OCI-LY7 (cell line): ENCODE measurements at regions not wholly inside any gene's neighbourhood (a gene's known extent, or its start where the extent isn't known, plus 50 kb on each side); places are given as distances from the start of the nearest gene placed in this dataset.

Source experiments
- BruUV-seq: library from RNA; stranded (reverse); fragments of 400-500 nt; replicated peaks from 2 replicates; lab custom pipeline; 2021; lab: Mats Ljungman, UMichigan
- CTCF ChIA-PET: fragments of 300-600 bp; sonication (Branson Sonifier 250); formaldehyde crosslinking; loops from one replicate; lab custom pipeline; 2022; ENCODE audit warnings: antibody characterized with exemption; ENCODE audit not compliant: unreplicated experiment; lab: Charles Lee
- POLR2A ChIA-PET: fragments of 300-600 bp; sonication (Branson Sonifier 250); formaldehyde crosslinking; loops from one replicate; lab custom pipeline; 2022; ENCODE audit warnings: antibody characterized with exemption; lab: Charles Lee
- DNase-seq: peaks from one replicate; pipeline ENCODE4 v3.0.0-alpha.2; 2015; ENCODE audit warnings: low spot score
- H2AFZ ChIP-seq: fragments of 200-600 bp; sonication (generic), shearing (Covaris generic); 2 replicates; pipeline ENCODE4 v1.6.1; 2014; ENCODE audit warnings: mild to moderate bottlenecking, antibody characterized with exemption, low read length, moderate library complexity
- H3K27ac ChIP-seq: fragments of 200-600 bp; sonication (generic); 2 replicates; pipeline ENCODE4 v1.5.1; 2014; ENCODE audit warnings: mixed run types, low read depth, mild to moderate bottlenecking, moderate library complexity, low read length, inconsistent platforms; ENCODE audit not compliant: poor library complexity, severe bottlenecking
- H3K36me3 ChIP-seq: fragments of 200-600 bp; sonication (generic); 2 replicates; pipeline ENCODE4 v1.6.1; 2014; ENCODE audit warnings: mild to moderate bottlenecking, antibody characterized with exemption, low read length, moderate library complexity, mixed read lengths; ENCODE audit not compliant: insufficient read depth
- H3K4me1 ChIP-seq: fragments of 200-600 bp; sonication (generic); 2 replicates; pipeline ENCODE4 v1.5.1; 2014; ENCODE audit warnings: mild to moderate bottlenecking, low read length; ENCODE audit not compliant: insufficient read depth, poor library complexity, severe bottlenecking
- H3K4me2 ChIP-seq: fragments of 200-600 bp; sonication (generic); 2 replicates; pipeline ENCODE4 v1.6.1; 2014; ENCODE audit warnings: mild to moderate bottlenecking, low read length
- H3K4me3 ChIP-seq: fragments of 200-600 bp; sonication (generic); 2 replicates; pipeline ENCODE4 v1.5.1; 2014; ENCODE audit warnings: mild to moderate bottlenecking, low read depth, low read length; ENCODE audit not compliant: poor library complexity, severe bottlenecking
- H3K79me2 ChIP-seq: fragments of 200-600 bp; sonication (generic); 2 replicates; pipeline ENCODE4 v1.6.1; 2016; ENCODE audit warnings: low read depth, mild to moderate bottlenecking, low read length, moderate library complexity, mixed read lengths; ENCODE audit not compliant: insufficient read depth
- H3K9me2 ChIP-seq: fragments of 200-600 bp; sonication (generic); 2 replicates; pipeline ENCODE4 v1.6.1; 2016; ENCODE audit warnings: mild to moderate bottlenecking, low read length, mixed read lengths; ENCODE audit not compliant: insufficient read depth
- H3K9me3 ChIP-seq: fragments of 200-600 bp; sonication (generic); 2 replicates; pipeline ENCODE4 v1.6.1; 2014; ENCODE audit warnings: mild to moderate bottlenecking, mixed run types, low read length, mixed read lengths
- H4K20me1 ChIP-seq: fragments of 200-600 bp; sonication (generic); 2 replicates; pipeline ENCODE4 v1.6.1; 2014; ENCODE audit warnings: mild to moderate bottlenecking, antibody characterized with exemption, low read length, moderate library complexity, mixed read lengths; ENCODE audit not compliant: insufficient read depth
- EZH2phosphoT487 ChIP-seq: fragments of 200-600 bp; sonication (generic); IDR thresholded peaks from 2 replicates; pipeline ENCODE4 v1.6.1; 2018; ENCODE audit warnings: low read depth, borderline replicate concordance, mild to moderate bottlenecking, mixed run types, antibody characterized with exemption, low read length, moderate library complexity, mixed read lengths
- intact Hi-C: fragments of 100-400 bp; cut with micrococcal nuclease; formaldehyde crosslinking; loops from one replicate; pipeline ENCODE4 v1.10.0; 2022; ENCODE audit not compliant: unreplicated experiment
- TF ChIP-seq, protein P1 (sequence below): fragments of 200-600 bp; sonication (generic); conservative IDR thresholded peaks from 2 replicates; pipeline ENCODE4 v1.5.1; 2014; ENCODE audit warnings: mild to moderate bottlenecking, antibody characterized with exemption, low read length, moderate library complexity, mixed read lengths

GRCh38 chr5:58107704-58108103, 352.2 kb downstream of the PLK2 start:
- BruUV-seq, result no TSS peak
- Histone ChIP-seq H3K79me2 (no peaks in the 10 kb centered on the region), H2AFZ (no peak overlapping the region), H3K9me2 (no peaks in the 10 kb centered on the region), H4K20me1 (no peaks in the 10 kb centered on the region), H3K9me3 (no peaks in the 10 kb centered on the region), H3K4me3 (no peak overlapping the region), H3K4me2 (no peak overlapping the region), H3K4me1 (no peaks in the 10 kb centered on the region), H3K27ac (no peak overlapping the region), H3K36me3 (no peaks in the 10 kb centered on the region)
- intact Hi-C loops, result no loop called here
- DNase-seq, result no peak
- TF ChIP-seq, protein P1, sequence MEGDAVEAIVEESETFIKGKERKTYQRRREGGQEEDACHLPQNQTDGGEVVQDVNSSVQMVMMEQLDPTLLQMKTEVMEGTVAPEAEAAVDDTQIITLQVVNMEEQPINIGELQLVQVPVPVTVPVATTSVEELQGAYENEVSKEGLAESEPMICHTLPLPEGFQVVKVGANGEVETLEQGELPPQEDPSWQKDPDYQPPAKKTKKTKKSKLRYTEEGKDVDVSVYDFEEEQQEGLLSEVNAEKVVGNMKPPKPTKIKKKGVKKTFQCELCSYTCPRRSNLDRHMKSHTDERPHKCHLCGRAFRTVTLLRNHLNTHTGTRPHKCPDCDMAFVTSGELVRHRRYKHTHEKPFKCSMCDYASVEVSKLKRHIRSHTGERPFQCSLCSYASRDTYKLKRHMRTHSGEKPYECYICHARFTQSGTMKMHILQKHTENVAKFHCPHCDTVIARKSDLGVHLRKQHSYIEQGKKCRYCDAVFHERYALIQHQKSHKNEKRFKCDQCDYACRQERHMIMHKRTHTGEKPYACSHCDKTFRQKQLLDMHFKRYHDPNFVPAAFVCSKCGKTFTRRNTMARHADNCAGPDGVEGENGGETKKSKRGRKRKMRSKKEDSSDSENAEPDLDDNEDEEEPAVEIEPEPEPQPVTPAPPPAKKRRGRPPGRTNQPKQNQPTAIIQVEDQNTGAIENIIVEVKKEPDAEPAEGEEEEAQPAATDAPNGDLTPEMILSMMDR, result no peak
- no peak for TF ChIP-seq EZH2phosphoT487
- ChIA-PET CTCF (no interaction called here), POLR2A (no interaction called here)

DNA sequence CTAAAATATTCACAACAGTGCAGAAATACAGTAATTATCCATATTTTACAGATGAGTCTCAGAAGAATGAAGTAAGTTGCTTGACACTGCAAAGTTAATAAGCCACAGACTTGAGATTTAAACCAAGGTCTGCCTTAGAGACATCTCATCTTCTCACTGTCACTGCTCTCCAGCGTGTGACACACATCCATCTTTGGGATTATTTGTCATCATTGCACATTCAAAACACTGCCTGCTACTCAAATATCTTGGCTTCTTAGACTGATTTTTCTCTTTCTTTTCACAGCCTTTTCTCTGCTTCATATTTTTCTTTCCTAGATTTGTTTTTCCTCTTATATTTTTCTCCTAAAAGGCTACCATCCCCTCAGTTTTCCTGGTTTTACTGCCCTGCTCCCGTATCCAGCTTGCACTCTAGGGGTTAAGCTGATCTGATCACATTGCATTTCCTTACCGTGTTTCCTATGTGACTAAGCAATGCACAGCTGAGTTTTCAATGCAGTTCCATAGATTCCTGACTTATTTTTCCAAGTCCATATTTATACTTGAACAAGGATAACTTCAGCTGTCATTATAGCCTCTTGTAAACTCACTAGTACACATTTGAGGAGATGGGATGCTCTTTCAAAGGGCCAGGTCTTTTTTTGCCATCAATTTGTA, 353.0 kb downstream of the PLK2 start:
- H2AFZ ChIP-seq, result no peak overlapping the region
- H3K4me1 ChIP-seq, result no peaks in the 10 kb centered on the region
- no peaks in the 10 kb centered on the region for H4K20me1 ChIP-seq
- DNase-seq, result no peak
- no TSS peak for BruUV-seq
- H3K9me2 ChIP-seq, result no peaks in the 10 kb centered on the region
- POLR2A ChIA-PET, result no interaction called here
- H3K9me3 ChIP-seq, result no peaks in the 10 kb centered on the region
- no peak overlapping the region for H3K4me2 ChIP-seq
- intact Hi-C loops, result no loop called here
- no peak overlapping the region for H3K4me3 ChIP-seq
- H3K27ac ChIP-seq, result no peak overlapping the region
- H3K79me2 ChIP-seq, result no peaks in the 10 kb centered on the region
- TF ChIP-seq EZH2phosphoT487, result no peak
- TF ChIP-seq, protein P1, result no peak
- CTCF ChIA-PET, result no interaction called here
- H3K36me3 ChIP-seq, result no peaks in the 10 kb centered on the region

DNA sequence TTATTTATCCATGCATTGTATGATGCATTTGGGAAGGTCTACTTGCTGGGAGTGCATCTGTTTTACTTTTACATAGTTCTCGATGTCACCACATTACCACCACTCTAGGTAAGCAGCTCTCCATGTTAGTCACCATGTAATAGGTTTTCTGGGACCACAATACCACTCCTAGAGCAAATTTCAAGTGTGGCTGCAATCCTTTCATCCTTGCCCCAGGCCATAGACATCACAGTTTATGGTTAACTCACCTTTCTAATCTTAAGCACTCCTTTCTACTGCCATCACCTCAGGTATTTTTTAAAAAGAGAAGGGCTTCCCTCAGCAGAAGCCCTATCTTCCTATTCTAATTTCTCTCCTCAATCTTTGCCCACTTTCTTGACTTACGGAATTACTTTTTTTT, 354.1 kb downstream of the PLK2 start:
- H3K27ac ChIP-seq, result no peak overlapping the region

More for the DNA sequence above, 354.1 kb downstream of the PLK2 start:
- Histone ChIP-seq H3K4me2 (no peak overlapping the region), H3K36me3 (no peaks in the 10 kb centered on the region), H3K4me1 (no peaks in the 10 kb centered on the region), H2AFZ (no peak overlapping the region), H3K9me2 (no peaks in the 10 kb centered on the region), H3K9me3 (no peaks in the 10 kb centered on the region), H3K4me3 (no peak overlapping the region), H3K79me2 (no peaks in the 10 kb centered on the region), H4K20me1 (no peaks in the 10 kb centered on the region)
- ChIA-PET POLR2A (no interaction called here), CTCF (no interaction called here)
- BruUV-seq, result no TSS peak
- intact Hi-C loops, result no loop called here
- DNase-seq, result no peak
- TF ChIP-seq EZH2phosphoT487, result no peak
- TF ChIP-seq, protein P1, result no peak
